Testis (tissue), 2 donors: ENCODE measurements at regions not wholly inside any gene's neighbourhood (a gene's known extent, or its start where the extent isn't known, plus 50 kb on each side); places are given as distances from the start of the nearest gene placed in this dataset.

Source experiments
- CTCF ChIP-seq, 3 experiments: fragments of 450-650 bp in 2 of 3; fragments of 200-600 bp in 1 of 3; sonication (generic) in 1 of 3; IDR thresholded peaks; one replicate each; pipeline ENCODE4 v1.5.1; 2016 to 2019; ENCODE audit warnings: antibody characterized with exemption in 3 of 3, mild to moderate bottlenecking in 2 of 3, moderate library complexity in 1 of 3
- POLR2A ChIP-seq: fragments of 450-650 bp; IDR thresholded peaks from one replicate; pipeline ENCODE4 v1.6.1; 2017; ENCODE audit warnings: antibody characterized with exemption, mild to moderate bottlenecking, moderate library complexity

- TF ChIP-seq CTCF (IDR thresholded peaks at IDR 0.05), result no peak
- TF ChIP-seq POLR2A, result no peak
These were observed 125.6 kb downstream of the RPLP1 start for GRCh38 chr15:69578252-69578651.
